Ascending aorta (tissue), 2 donors: ENCODE measurements at regions not wholly inside any gene's neighbourhood (a gene's known extent, or its start where the extent isn't known, plus 50 kb on each side); places are given as distances from the start of the nearest gene placed in this dataset.

Experiments used
- DNase-seq, 2 donors: peaks; one replicate each; pipeline ENCODE4 v3.0.0-alpha.2; 2019; ENCODE audit warnings: low spot score in 2 of 2
- H3K27ac ChIP-seq, 2 donors: fragments of 200-600 bp; sonication (generic); one replicate each; pipeline ENCODE4 v1.5.1; 2016 to 2017; ENCODE audit warnings: mild to moderate bottlenecking in 1 of 2
- H3K27me3 ChIP-seq: fragments of 200-600 bp; sonication (generic); one replicate; pipeline ENCODE4 v1.5.1; 2017
- H3K36me3 ChIP-seq, 2 donors: fragments of 200-600 bp; sonication (generic); one replicate each; pipeline ENCODE4 v1.5.1; 2016
- H3K4me1 ChIP-seq, 2 donors: fragments of 200-600 bp; sonication (generic); one replicate each; pipeline ENCODE4 v1.5.1; 2016 to 2017; ENCODE audit warnings: mild to moderate bottlenecking in 1 of 2
- H3K4me3 ChIP-seq, 2 donors: fragments of 200-600 bp; sonication (generic); one replicate each; pipeline ENCODE4 v1.5.1; 2016 to 2017; ENCODE audit warnings: mild to moderate bottlenecking in 1 of 2
- H3K9me3 ChIP-seq, 2 donors: fragments of 200-600 bp; sonication (generic); one replicate each; pipeline ENCODE4 v1.5.1; 2016
- intact Hi-C: fragments of 100-400 bp; cut with DNase I; formaldehyde crosslinking; loops from one replicate; pipeline ENCODE4 v1.15.1; 2023
- TF ChIP-seq, protein P1 (sequence below), 3 experiments: fragments of 200-600 bp in 2 of 3; fragments of 450-650 bp in 1 of 3; sonication (generic) in 2 of 3; IDR thresholded peaks; one replicate each; pipeline ENCODE4 v1.5.1; 2016 to 2019; ENCODE audit warnings: antibody characterized with exemption in 3 of 3, mild to moderate bottlenecking in 1 of 3, moderate library complexity in 1 of 3

DNA sequence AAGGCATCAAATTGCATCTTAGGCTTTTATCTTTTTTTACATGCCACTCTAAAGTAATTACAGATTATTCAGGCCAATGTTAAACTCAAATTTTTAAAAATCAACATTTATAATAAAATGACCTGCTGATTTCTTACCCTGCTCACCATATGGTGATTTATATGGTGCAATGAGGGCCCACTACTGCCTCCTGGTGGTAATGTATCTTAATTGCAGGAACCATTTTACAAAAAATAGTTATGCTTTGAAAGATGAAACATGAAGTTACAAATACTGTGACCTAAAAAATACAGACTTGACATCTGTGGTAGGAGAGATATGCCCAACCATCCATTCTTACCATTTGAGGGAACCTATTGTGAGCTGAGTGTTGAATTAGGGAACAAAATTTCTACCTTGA is 292.6 kb upstream of the TAS2R1 start:
- TF ChIP-seq, protein P1, sequence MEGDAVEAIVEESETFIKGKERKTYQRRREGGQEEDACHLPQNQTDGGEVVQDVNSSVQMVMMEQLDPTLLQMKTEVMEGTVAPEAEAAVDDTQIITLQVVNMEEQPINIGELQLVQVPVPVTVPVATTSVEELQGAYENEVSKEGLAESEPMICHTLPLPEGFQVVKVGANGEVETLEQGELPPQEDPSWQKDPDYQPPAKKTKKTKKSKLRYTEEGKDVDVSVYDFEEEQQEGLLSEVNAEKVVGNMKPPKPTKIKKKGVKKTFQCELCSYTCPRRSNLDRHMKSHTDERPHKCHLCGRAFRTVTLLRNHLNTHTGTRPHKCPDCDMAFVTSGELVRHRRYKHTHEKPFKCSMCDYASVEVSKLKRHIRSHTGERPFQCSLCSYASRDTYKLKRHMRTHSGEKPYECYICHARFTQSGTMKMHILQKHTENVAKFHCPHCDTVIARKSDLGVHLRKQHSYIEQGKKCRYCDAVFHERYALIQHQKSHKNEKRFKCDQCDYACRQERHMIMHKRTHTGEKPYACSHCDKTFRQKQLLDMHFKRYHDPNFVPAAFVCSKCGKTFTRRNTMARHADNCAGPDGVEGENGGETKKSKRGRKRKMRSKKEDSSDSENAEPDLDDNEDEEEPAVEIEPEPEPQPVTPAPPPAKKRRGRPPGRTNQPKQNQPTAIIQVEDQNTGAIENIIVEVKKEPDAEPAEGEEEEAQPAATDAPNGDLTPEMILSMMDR (IDR thresholded peaks at IDR 0.05): no peak
- DNase-seq: no peak
- H3K4me1 ChIP-seq: no peaks in the 10 kb centered on the region
- no peak overlapping the region for H3K27ac ChIP-seq
- intact Hi-C loops: no loop called here
- no peaks in the 10 kb centered on the region for H3K27me3 ChIP-seq
- H3K4me3 ChIP-seq: no peak overlapping the region
- H3K36me3 ChIP-seq: no peaks in the 10 kb centered on the region
- H3K9me3 ChIP-seq: peaks cover 0 to 3% of the 10 kb centered on the region in 2 donors

DNA sequence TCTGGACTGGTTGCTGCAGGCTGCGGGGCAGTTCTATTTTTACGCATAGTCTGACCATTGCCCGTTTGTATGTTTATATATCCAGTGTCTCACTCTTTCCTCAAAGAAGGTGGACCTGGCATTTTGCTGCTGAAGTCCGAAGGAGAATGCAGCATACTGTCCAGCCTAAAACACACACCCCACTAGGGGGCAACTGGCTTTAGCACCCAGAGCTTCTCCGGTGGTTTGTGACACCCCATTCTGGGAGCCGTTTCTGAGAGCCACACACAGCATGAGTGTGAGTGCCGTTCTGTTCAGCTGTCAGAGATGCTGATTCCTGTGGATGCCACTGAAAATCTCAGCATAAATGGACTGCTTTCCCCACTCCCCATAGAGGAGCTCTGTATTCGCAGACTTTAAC is 290.5 kb upstream of the TAS2R1 start:
- no peak for DNase-seq
- no peak overlapping the region for H3K4me3 ChIP-seq
- intact Hi-C loops: no loop called here
- no peak overlapping the region for H3K27ac ChIP-seq
- no peaks in the 10 kb centered on the region for H3K4me1 ChIP-seq
- H3K9me3 ChIP-seq: peaks cover 0 to 3% of the 10 kb centered on the region in 2 donors
- H3K36me3 ChIP-seq: no peaks in the 10 kb centered on the region
- no peaks in the 10 kb centered on the region for H3K27me3 ChIP-seq
- TF ChIP-seq, protein P1 (IDR thresholded peaks at IDR 0.05): no peak

DNA sequence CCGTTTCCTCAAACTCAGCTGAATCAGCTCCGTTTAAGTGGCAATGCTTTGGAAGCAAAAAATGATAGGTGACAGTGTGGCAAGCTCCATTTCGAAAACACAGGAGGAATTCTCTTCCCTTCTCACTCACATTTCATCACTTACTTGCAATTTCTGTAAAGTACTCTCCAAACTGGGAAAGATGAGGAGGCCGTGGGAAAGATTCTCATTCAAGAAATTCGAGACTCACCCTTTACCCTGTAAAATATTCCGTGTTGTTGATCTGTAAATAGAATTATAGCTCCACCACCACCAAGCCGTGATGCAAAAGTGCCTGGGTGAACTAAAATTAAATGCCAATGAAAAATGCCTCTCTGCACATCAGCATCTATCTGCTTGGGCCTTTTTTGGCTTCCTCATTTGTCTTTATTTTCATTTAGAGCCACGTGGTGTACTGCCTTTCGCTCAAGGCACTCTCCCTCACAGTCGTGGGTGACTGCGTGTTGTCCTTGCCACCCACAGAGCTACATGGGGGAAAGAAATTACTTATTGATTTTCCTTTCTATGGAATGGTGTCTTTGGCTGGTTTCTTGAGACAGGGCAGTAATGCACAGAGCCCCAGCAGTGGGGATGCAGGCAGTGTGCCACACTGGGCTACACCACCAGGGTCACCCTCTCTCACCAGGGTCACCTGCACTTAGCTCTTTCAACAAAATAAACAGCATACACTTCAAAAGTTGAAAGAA is 289.3 kb upstream of the TAS2R1 start:
- TF ChIP-seq, protein P1 (IDR thresholded peaks at IDR 0.05): no peak
- no peaks in the 10 kb centered on the region for H3K27me3 ChIP-seq

DNA sequence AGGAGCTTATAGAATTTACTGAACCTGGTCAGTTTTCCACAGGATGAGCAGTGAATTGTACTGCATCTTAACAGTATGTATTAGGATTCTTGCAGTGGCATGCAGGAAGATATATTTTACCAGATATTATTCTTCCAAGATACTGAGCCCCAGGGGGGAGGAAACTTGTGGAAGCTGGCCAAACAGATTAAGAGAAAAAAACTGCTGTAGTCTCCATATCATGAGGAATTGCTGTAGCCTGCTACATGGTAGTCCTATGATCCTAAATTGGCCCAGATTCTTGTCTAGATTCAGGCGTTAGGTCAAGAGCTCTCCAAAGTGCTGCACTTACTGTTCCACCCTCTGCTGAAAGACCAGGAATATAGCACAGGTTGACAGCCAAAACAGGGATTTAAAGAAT is 275.5 kb upstream of the TAS2R1 start:
- no peak overlapping the region for H3K4me3 ChIP-seq
- intact Hi-C loops: no loop called here
- H3K36me3 ChIP-seq: no peaks in the 10 kb centered on the region
- no peaks in the 10 kb centered on the region for H3K4me1 ChIP-seq
- H3K27ac ChIP-seq: no peak overlapping the region
- DNase-seq: no peak
- TF ChIP-seq, protein P1 (IDR thresholded peaks at IDR 0.05): no peak
- no peaks in the 10 kb centered on the region for H3K27me3 ChIP-seq
- H3K9me3 ChIP-seq: no peaks in the 10 kb centered on the region

More for the DNA sequence above, 289.3 kb upstream of the TAS2R1 start:
- DNase-seq: no peak
- intact Hi-C loops: no loop called here
- Histone ChIP-seq H3K36me3 (no peaks in the 10 kb centered on the region), H3K27ac (no peak overlapping the region), H3K4me1 (no peaks in the 10 kb centered on the region), H3K9me3 (peaks cover 0 to 3% of the 10 kb centered on the region in 2 donors), H3K4me3 (no peak overlapping the region)

DNA sequence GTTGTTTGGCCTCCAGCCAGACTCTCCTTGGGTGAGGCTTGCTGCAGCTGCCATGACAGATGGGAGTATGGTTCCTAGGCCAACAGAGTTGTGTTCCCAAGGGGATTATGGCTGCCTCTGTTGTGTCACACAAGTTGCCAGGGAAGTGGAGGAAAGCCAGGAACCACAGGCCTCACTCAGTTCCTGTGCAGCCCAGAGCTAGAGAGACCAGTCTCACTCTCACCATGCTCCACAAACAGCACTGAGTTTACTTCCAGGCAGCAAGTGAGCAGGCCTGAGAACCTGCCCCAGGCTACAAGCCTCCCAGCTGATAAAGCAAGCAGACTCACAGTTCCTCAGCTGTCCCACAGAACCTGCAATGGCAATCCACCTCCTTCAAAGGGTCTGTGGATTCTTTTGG is 273.6 kb upstream of the TAS2R1 start:
- no peak overlapping the region for H3K4me3 ChIP-seq
- intact Hi-C loops: no loop called here

More for the DNA sequence above, 273.6 kb upstream of the TAS2R1 start:
- Histone ChIP-seq H3K9me3 (no peaks in the 10 kb centered on the region), H3K27ac (no peak overlapping the region), H3K36me3 (no peaks in the 10 kb centered on the region), H3K4me1 (no peaks in the 10 kb centered on the region), H3K27me3 (no peaks in the 10 kb centered on the region)
- TF ChIP-seq, protein P1 (IDR thresholded peaks at IDR 0.05): no peak
- no peak for DNase-seq
